ENCODE measurements at regions not wholly inside any gene's neighbourhood (a gene's known extent, or its start where the extent isn't known, plus 50 kb on each side); places are given as distances from the start of the nearest gene placed in this dataset.
"Not testable (repeated sequence)": the region's sequence is repeated elsewhere in the genome, so short reads cannot be mapped to it uniquely, and the experiment has no call there.

DNA sequence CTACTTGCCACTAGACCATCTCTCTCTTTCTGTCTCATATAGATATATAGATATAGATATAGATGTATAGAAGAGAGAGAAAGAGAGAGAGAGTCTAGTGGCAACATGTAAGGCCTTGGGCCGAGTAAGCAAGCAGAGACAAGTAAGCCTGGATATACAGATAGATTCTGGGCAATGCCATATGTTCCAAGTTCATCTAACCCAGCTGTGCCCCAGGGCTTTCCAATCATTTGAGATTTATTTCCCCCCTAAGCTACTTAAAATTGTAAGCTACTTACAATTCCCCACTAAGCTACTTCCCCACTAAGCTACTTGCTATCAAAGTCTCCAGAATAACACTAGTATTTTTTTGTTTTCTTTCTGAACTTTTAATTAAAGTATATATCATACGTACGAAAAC lies 1094.1 kb downstream of the DNAJB9 start:
- TF ChIP-seq, protein P1, sequence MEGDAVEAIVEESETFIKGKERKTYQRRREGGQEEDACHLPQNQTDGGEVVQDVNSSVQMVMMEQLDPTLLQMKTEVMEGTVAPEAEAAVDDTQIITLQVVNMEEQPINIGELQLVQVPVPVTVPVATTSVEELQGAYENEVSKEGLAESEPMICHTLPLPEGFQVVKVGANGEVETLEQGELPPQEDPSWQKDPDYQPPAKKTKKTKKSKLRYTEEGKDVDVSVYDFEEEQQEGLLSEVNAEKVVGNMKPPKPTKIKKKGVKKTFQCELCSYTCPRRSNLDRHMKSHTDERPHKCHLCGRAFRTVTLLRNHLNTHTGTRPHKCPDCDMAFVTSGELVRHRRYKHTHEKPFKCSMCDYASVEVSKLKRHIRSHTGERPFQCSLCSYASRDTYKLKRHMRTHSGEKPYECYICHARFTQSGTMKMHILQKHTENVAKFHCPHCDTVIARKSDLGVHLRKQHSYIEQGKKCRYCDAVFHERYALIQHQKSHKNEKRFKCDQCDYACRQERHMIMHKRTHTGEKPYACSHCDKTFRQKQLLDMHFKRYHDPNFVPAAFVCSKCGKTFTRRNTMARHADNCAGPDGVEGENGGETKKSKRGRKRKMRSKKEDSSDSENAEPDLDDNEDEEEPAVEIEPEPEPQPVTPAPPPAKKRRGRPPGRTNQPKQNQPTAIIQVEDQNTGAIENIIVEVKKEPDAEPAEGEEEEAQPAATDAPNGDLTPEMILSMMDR (IDR thresholded peaks at IDR 0.05) = no peak
- TF ChIP-seq POLR2A (IDR thresholded peaks at IDR 0.05) = no peak
- H3K4me1 ChIP-seq = no peaks in the 10 kb centered on the region
- no peaks in the 10 kb centered on the region for H3K36me3 ChIP-seq
- no peak for DNase-seq (ENCODE audit: extremely low spot score in 2 of 2)
- H3K27ac ChIP-seq = no peak overlapping the region
- intact Hi-C loops (cut with DNase I) = no loop called here
- no peaks in the 10 kb centered on the region for H3K27me3 ChIP-seq
- no peaks in the 10 kb centered on the region for H3K9me3 ChIP-seq
- no peak overlapping the region for H3K4me3 ChIP-seq

DNA sequence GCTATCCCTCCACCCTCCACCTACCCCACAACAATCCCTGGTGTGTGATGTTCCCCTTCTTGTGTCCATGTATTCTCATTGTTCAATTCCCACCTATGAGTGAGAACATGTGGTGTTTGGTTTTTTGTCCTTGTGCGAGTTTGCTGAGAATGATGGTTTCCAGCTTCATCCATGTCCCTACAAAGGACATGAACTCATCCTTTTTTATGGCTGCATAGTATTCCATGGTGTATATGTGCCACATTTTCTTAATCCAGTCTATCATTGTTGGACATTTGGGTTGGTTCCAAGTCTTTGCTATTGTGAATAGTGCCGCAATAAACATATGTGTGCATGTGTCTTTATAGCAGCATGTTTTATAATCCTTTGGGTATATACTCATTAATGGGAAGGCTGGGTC lies 1117.6 kb downstream of the DNAJB9 start:
- H3K36me3 ChIP-seq; intact Hi-C loops (cut with DNase I); H3K4me3 ChIP-seq; H3K9me3 ChIP-seq; H3K27me3 ChIP-seq; DNase-seq (ENCODE audit: extremely low spot score in 2 of 2); H3K4me1 ChIP-seq; H3K27ac ChIP-seq: not testable (repeated sequence)

DNA sequence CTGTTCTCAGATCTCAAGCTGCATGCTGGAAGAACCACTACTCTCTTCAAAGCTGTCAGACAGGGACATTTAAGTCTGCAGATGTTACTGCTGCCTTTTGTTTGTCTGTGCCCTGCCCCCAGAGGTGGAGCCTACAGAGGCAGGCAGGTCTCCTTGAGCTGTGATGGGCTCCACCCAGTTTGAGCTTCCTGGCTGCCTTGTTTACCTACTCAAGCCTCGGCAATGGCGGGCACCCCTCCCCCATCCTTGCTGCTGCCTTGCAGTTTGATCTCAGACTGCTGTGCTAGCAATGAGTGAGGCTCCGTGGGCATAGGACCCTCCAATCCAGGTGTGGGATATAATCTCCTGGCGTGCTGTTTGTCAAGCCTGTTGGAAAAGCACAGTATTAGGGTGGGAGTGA lies 1122.9 kb downstream of the DNAJB9 start:
- H3K27ac ChIP-seq; H3K27me3 ChIP-seq; H3K36me3 ChIP-seq; H3K9me3 ChIP-seq; DNase-seq (ENCODE audit: extremely low spot score in 2 of 2); intact Hi-C loops (cut with DNase I); H3K4me1 ChIP-seq; H3K4me3 ChIP-seq: not testable (repeated sequence)

DNA sequence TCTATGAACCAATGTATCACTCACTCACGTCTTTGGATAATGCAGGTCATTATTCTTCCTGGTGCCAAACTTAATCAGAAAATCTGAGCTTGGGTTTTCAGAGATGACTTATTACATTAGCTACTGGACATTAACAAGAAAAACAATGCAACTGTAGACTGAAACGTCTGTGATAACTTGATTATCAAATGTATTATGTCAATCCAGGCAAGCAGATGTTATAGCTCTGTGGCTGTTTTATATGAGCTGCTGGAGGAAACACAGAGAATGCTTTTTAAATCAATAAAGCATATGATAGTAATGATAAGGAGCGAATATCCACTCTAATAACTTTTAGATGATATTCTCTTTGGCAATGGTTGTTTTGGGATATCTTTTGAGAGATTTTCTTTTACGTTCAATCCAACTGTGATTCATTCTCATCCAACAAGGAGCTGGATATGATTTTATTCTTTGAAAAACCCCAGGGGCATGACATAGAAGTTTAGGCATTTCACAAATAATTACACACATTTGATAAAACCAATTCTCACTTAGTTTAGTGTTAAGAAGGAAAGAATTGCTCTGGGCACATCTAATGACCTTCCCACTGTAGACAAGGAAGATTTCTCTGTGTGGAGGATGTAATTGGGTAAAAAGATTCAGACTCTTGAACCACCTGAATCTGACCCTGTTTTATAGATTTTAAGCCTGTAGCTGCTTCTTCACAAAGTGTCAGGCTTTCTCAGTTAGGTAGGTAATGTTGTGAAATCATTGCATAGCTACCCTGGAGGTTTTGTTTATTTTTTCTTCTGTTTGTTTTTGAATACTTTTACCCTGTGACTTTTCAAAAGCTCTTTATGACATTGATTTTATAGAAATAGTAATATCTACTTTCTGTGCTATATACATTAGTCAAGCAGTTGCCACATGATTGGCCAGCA lies 1124.7 kb downstream of the DNAJB9 start:
- Histone ChIP-seq H3K9me3 (no peaks in the 10 kb centered on the region), H3K27ac (no peak overlapping the region), H3K4me3 (no peak overlapping the region), H3K4me1 (no peaks in the 10 kb centered on the region), H3K36me3 (no peaks in the 10 kb centered on the region), H3K27me3 (no peaks in the 10 kb centered on the region)
- no peak for DNase-seq (ENCODE audit: extremely low spot score in 2 of 2)
- intact Hi-C loops (cut with DNase I) = no loop called here
- TF ChIP-seq, protein P1 (IDR thresholded peaks at IDR 0.05) = no peak
- TF ChIP-seq POLR2AphosphoS5 (IDR thresholded peaks at IDR 0.05; ENCODE audit: insufficient read depth in 1 of 2, low read depth in 1 of 2) (no peak), POLR2A (IDR thresholded peaks at IDR 0.05) (no peak)

DNA sequence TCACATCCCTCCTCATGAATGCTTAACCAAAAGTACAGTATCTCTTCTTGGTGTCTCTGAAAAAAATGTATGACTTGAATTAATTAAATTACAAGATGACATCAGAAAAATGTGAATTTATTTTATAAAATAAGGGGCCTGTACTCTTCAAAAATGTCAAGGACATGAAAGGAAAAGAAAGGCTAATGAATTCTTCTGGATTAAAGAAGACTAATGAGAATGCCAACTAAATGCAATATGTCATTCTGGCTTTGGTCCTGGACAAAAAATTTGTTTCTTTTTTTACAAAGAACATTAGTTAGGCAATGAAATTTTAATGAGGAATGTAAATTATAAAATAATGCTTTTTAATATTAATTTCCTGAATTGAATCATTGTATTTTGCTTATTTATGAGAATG lies 1125.7 kb downstream of the DNAJB9 start:
- Histone ChIP-seq H3K36me3 (no peaks in the 10 kb centered on the region), H3K27me3 (no peaks in the 10 kb centered on the region), H3K4me3 (no peak overlapping the region), H3K4me1 (no peaks in the 10 kb centered on the region), H3K9me3 (no peaks in the 10 kb centered on the region), H3K27ac (no peak overlapping the region)
- intact Hi-C loops (cut with DNase I) = no loop called here
- no peak for DNase-seq (ENCODE audit: extremely low spot score in 2 of 2)
- TF ChIP-seq POLR2A (IDR thresholded peaks at IDR 0.05) = no peak
- TF ChIP-seq, protein P1 (IDR thresholded peaks at IDR 0.05) = no peak

DNA sequence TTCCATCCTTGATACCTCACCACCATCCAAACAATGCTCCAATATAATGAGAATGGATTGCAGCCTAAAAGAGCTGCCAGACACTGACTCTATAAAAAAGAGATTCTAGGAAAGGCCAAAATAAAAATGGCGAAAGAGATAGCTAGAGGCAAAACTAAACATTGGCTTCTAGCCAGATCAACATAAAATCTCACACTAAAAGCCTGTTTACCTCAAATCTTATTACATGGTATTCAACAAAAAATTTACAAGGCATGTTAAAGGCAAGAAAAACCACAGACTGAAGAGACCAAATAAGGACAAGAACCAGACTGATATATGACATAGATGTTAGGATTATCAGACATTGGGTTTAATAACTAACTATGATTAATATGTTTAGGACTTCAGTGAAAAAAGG lies 1127.0 kb downstream of the DNAJB9 start:
- no peaks in the 10 kb centered on the region for H3K9me3 ChIP-seq
- no peak for DNase-seq (ENCODE audit: extremely low spot score in 2 of 2)
- no peaks in the 10 kb centered on the region for H3K4me1 ChIP-seq
- intact Hi-C loops (cut with DNase I) = no loop called here
- H3K36me3 ChIP-seq = no peaks in the 10 kb centered on the region
- TF ChIP-seq POLR2A (IDR thresholded peaks at IDR 0.05) = no peak
- TF ChIP-seq, protein P1 (IDR thresholded peaks at IDR 0.05) = no peak
- no peak for TF ChIP-seq POLR2AphosphoS5 (IDR thresholded peaks at IDR 0.05; ENCODE audit: insufficient read depth in 1 of 2, low read depth in 1 of 2)
- H3K4me3 ChIP-seq = no peak overlapping the region
- no peak overlapping the region for H3K27ac ChIP-seq
- no peaks in the 10 kb centered on the region for H3K27me3 ChIP-seq
